Transverse colon (tissue), 4 donors: ENCODE measurements at regions not wholly inside any gene's neighbourhood (a gene's known extent, or its start where the extent isn't known, plus 50 kb on each side); places are given as distances from the start of the nearest gene placed in this dataset.

Source experiments
- DNase-seq: peaks from one replicate; pipeline ENCODE4 v3.0.0-alpha.2; 2019
- H3K27ac ChIP-seq, 4 donors: fragments of 200-600 bp; sonication (generic); 2 replicates each; pipeline ENCODE4 v1.5.1; 2016 to 2018; ENCODE audit warnings: inconsistent platforms in 4 of 4
- H3K27me3 ChIP-seq: fragments of 200-600 bp; sonication (generic); 2 replicates; pipeline ENCODE4 v1.5.1; 2017; ENCODE audit warnings: inconsistent platforms
- H3K36me3 ChIP-seq, 4 donors: fragments of 200-600 bp; sonication (generic); 2 replicates each; pipeline ENCODE4 v1.5.1; 2017 to 2019; ENCODE audit warnings: inconsistent platforms in 4 of 4
- H3K4me1 ChIP-seq, 4 donors: fragments of 200-600 bp; sonication (generic); 2 replicates each; pipeline ENCODE4 v1.5.1; 2017 to 2020; ENCODE audit warnings: inconsistent platforms in 4 of 4
- H3K4me3 ChIP-seq, 4 donors: fragments of 200-600 bp; sonication (generic); 1 replicate in 1 of 4; 2 replicates in 3 of 4; pipeline versions ENCODE4 v1.5.1 to v1.6.1; 2017 to 2019; ENCODE audit warnings: inconsistent platforms in 4 of 4
- H3K9me3 ChIP-seq, 2 donors: fragments of 200-600 bp; sonication (generic); 2 replicates each; pipeline ENCODE4 v1.5.1; 2017 to 2019; ENCODE audit warnings: inconsistent platforms in 2 of 2
- EP300 ChIP-seq: sonication (generic); formaldehyde crosslinking; IDR thresholded peaks from one replicate; pipeline ENCODE4 v1.6.1; 2017; ENCODE audit warnings: antibody characterized with exemption, low read depth
- POLR2A ChIP-seq: fragments of 450-650 bp; IDR thresholded peaks from one replicate; pipeline ENCODE4 v1.6.1; 2016; ENCODE audit warnings: antibody characterized with exemption, mild to moderate bottlenecking, moderate library complexity
- POLR2AphosphoS5 ChIP-seq, 3 donors: sonication (generic); formaldehyde crosslinking; IDR thresholded peaks; one replicate each; pipeline ENCODE4 v1.6.1; 2016; ENCODE audit warnings: antibody characterized with exemption in 3 of 3
- WGBS, 2 donors: methylation state at CpG; one replicate each; pipeline ENCODE4 v1.1.5; 2018; ENCODE audit warnings: low coverage in 1 of 2; 5-methylcytosine and 5-hydroxymethylcytosine counted together
- in situ Hi-C, 4 donors: fragments of 200-750 bp; cut with MboI; loops; one replicate each; pipeline versions ENCODE4 v1.15.0 to v1.15.1; 2017; ENCODE audit warnings: low sequenced_read_pairs in 3 of 4, low pct_ligation_motif_present in 1 of 4, low pct_unique_long_range_greater_than_20kb in 1 of 4
- intact Hi-C: fragments of 100-400 bp; cut with DNase I; formaldehyde crosslinking; loops from one replicate; pipeline ENCODE4 v1.15.1; 2023; ENCODE audit warnings: low total_unique reads
- TF ChIP-seq, protein P1 (sequence below), 5 experiments: fragments of 200-600 bp in 3 of 5; fragments of 450-650 bp in 2 of 5; sonication (generic) in 3 of 5; IDR thresholded peaks; 1 replicate in 2 of 5; 2 replicates in 3 of 5; pipeline ENCODE4 v1.5.1; 2016 to 2017; ENCODE audit warnings: antibody characterized with exemption in 5 of 5, inconsistent platforms in 3 of 5, mild to moderate bottlenecking in 2 of 5, moderate library complexity in 1 of 5

GRCh38 chr12:124401704-124402221 lies 106.9 kb downstream of the RFLNA start:
- no peaks in the 10 kb centered on the region for H3K36me3 ChIP-seq
- intact Hi-C loops (no loop called here), in situ Hi-C loops (loop anchor here in 1 of 4 donors (25.0 kb wide), 1 partner anchor 361 kb away; no protein-coding TSS in a partner anchor)
- peak overlapping the region; percentile 63 to 81 (median 67) for H3K27ac ChIP-seq
- H3K4me1 ChIP-seq, result peaks cover 36 to 61% (median 42%) of the 10 kb centered on the region in 4 donors
- H3K9me3 ChIP-seq, result no peaks in the 10 kb centered on the region
- no peak overlapping the region for H3K4me3 ChIP-seq
- TF ChIP-seq, protein P1, sequence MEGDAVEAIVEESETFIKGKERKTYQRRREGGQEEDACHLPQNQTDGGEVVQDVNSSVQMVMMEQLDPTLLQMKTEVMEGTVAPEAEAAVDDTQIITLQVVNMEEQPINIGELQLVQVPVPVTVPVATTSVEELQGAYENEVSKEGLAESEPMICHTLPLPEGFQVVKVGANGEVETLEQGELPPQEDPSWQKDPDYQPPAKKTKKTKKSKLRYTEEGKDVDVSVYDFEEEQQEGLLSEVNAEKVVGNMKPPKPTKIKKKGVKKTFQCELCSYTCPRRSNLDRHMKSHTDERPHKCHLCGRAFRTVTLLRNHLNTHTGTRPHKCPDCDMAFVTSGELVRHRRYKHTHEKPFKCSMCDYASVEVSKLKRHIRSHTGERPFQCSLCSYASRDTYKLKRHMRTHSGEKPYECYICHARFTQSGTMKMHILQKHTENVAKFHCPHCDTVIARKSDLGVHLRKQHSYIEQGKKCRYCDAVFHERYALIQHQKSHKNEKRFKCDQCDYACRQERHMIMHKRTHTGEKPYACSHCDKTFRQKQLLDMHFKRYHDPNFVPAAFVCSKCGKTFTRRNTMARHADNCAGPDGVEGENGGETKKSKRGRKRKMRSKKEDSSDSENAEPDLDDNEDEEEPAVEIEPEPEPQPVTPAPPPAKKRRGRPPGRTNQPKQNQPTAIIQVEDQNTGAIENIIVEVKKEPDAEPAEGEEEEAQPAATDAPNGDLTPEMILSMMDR (IDR thresholded peaks at IDR 0.05), result no peak
- no peak for TF ChIP-seq POLR2AphosphoS5 (IDR thresholded peaks at IDR 0.05)
- no peak for TF ChIP-seq EP300
- TF ChIP-seq POLR2A, result no peak
- H3K27me3 ChIP-seq, result no peaks in the 10 kb centered on the region
- whole genome bisulfite sequencing, 2 donors, result 77 to 100% methylated on average over 3 to 13 of the region's 15 CpGs
- DNase-seq, result no peak

DNA sequence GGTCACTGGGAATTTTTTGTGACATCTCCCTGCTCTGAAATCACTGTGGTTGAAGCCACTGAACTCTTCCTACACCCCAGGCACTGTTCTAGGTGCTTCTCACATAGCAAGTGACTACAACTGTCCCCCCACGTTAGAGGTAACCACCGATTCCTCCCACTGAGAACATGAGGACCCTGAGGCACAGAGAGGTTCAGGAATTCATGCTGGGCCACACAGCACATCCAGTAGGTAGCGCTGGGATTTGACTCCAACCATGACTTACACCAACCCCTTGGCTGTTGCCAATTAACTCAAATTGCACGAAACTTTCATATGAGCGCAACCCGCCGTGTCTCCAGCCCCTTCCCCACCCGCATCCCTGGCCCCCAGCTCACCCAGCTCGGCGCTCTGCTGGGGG lies 105.2 kb downstream of the RFLNA start:
- 95% methylated on average over 10 of the region's 10 CpGs; no CpG with 5 or more reads in 1 of the 2 donors for WGBS, 2 donors
- TF ChIP-seq POLR2A (no peak), EP300 (no peak), POLR2AphosphoS5 (IDR thresholded peaks at IDR 0.05) (no peak)
- TF ChIP-seq, protein P1 (IDR thresholded peaks at IDR 0.05), result no peak
- intact Hi-C loops, result no loop called here
- in situ Hi-C loops, result loop anchor here in 1 of 4 donors (25.0 kb wide), 1 partner anchor 362 kb away; no protein-coding TSS in a partner anchor
- peaks cover 43 to 76% (median 59%) of the 10 kb centered on the region in 4 donors for H3K4me1 ChIP-seq
- no peaks in the 10 kb centered on the region for H3K27me3 ChIP-seq
- H3K27ac ChIP-seq, result peak overlapping the region; percentile 87 to 92 (median 91)
- H3K9me3 ChIP-seq, result no peaks in the 10 kb centered on the region
- no peak for DNase-seq
- no peaks in the 10 kb centered on the region for H3K36me3 ChIP-seq
- H3K4me3 ChIP-seq, result no peak overlapping the region

GRCh38 chr12:124399622-124400021 lies 104.7 kb downstream of the RFLNA start:
- peak; percentile 42 for DNase-seq
- in situ Hi-C loops, result loop anchor here in 2 of 4 donors (25.0 kb wide), 1 partner anchor 363 kb away; no protein-coding TSS in a partner anchor
- peak overlapping the region; percentile 87 to 92 (median 91) for H3K27ac ChIP-seq
- H3K27me3 ChIP-seq, result no peaks in the 10 kb centered on the region
- no peaks in the 10 kb centered on the region for H3K9me3 ChIP-seq
- H3K4me3 ChIP-seq, result no peak overlapping the region
- peaks cover 46 to 76% (median 64%) of the 10 kb centered on the region in 4 donors for H3K4me1 ChIP-seq
- no peak for TF ChIP-seq POLR2A
- TF ChIP-seq, protein P1 (IDR thresholded peaks at IDR 0.05), result peak; percentile 63 to 75 (median 71)
- no peaks in the 10 kb centered on the region for H3K36me3 ChIP-seq
- 44 to 60% methylated on average over 2 to 11 of the region's 11 CpGs for WGBS, 2 donors
- intact Hi-C loops, result no loop called here

DNA sequence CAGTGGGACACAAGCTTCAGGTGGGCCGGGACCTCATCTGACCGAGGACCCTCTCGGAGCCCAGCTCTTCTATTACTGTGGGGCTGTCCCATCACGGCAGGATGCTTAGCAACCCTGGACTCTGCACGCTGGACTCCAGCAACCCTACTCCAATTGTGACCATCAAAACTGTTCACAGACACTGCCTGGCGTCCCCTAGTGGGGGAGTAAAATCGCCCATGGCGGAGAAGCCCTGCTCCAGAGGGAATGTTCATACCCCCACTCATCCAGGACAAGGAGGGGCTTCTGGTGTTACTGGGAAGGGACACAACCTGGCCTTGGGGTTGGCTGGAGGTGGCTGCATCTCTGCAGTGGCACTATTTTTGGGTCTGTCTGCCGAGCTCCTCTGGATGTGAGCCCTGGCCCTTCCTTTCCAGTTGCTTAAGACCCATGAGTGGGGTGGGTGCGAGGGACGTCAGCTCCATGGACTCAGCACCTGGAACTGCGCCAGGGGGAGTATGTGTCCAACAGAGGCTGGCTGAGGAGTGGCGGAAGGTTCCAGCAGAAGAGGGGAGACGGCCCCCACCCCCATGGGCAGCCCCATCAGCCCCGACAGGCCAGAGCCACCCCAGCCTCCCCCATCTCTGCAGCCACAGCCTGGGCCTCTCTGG lies 103.8 kb downstream of the RFLNA start:
- 76% methylated on average over 15 of the region's 15 CpGs; no CpG with 5 or more reads in 1 of the 2 donors for WGBS, 2 donors
- H3K36me3 ChIP-seq, result no peaks in the 10 kb centered on the region

More for the DNA sequence above, 103.8 kb downstream of the RFLNA start:
- peak; percentile 60 for DNase-seq
- TF ChIP-seq POLR2A (no peak), POLR2AphosphoS5 (IDR thresholded peaks at IDR 0.05) (peak in 1 of 3 donors; percentile 20)
- in situ Hi-C loops (loop anchor here in 1 of 4 donors (25.0 kb wide), 1 partner anchor 364 kb away; no protein-coding TSS in a partner anchor), intact Hi-C loops (no loop called here)
- Histone ChIP-seq H3K27me3 (no peaks in the 10 kb centered on the region), H3K27ac (peak overlapping the region; percentile 87 to 92 (median 91)), H3K4me1 (peaks cover 45 to 76% (median 63%) of the 10 kb centered on the region in 4 donors), H3K4me3 (no peak overlapping the region), H3K9me3 (no peaks in the 10 kb centered on the region)
